ENCODE measurements at regions not wholly inside any gene's neighbourhood (a gene's known extent, or its start where the extent isn't known, plus 50 kb on each side); places are given as distances from the start of the nearest gene placed in this dataset.
"Not testable (repeated sequence)": the region's sequence is repeated elsewhere in the genome, so short reads cannot be mapped to it uniquely, and the experiment has no call there.

DNA sequence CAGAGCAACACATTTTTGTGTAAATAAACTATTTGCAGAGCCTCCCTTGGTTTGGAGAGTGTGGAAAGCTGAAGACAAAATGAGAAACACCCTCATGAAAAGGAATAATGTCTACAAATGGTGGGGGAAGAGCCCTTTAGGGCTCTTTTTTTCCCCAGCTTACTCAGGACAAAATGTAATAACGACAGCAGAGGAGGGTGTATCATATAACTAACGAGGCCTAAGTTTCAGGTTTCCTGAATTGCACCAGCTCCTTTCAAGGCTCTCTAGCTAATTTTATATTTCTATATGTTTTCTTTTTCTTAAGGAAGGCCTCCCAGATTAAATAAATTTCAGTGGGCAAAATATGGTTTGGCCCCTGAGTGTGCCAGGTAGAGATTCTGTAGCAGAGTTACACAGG lies 116.3 kb downstream of the FEM1C start:
- Mint-ChIP-seq H3K27me3 (ENCODE audit: unreplicated experiment) (no peaks in the 10 kb centered on the region), H3K36me3 (ENCODE audit: unreplicated experiment) (no peaks in the 10 kb centered on the region)

DNA sequence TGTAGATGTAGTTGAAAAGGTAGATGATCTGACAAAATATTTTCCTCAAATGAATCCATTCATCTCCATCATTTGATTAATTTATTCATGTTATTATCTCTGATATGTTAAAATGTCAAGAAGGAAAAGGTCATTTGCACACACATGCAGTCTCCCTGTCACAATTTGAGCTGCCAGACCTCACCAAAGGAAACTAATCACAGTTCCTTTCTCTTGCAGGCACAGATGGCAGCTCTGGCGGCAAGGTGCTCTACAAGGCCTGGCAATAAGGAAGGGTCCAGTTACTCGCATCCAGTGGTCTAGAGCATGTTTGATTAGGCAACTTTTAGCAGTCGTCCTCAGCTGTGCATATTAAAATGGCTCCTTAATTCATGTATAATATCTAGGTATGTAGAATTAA lies 120.1 kb downstream of the FEM1C start:
- Mint-ChIP-seq H3K9me3 (ENCODE audit: unreplicated experiment) (no peaks in the 10 kb centered on the region), H3K4me1 (ENCODE audit: low read depth, unreplicated experiment) (no peaks in the 10 kb centered on the region), H3K4me3 (ENCODE audit: unreplicated experiment) (no peak overlapping the region), H3K27ac (ENCODE audit: unreplicated experiment) (no peak overlapping the region), H3K27me3 (ENCODE audit: unreplicated experiment) (no peaks in the 10 kb centered on the region), H3K36me3 (ENCODE audit: unreplicated experiment) (no peaks in the 10 kb centered on the region)
- DNase-seq = no peak
- no peak for TF ChIP-seq CTCF (IDR thresholded peaks at IDR 0.05; ENCODE audit: partially characterized antibody, unreplicated experiment)

More for the DNA sequence above, 116.3 kb downstream of the FEM1C start:
- Mint-ChIP-seq H3K4me1 (ENCODE audit: low read depth, unreplicated experiment) (no peaks in the 10 kb centered on the region), H3K4me3 (ENCODE audit: unreplicated experiment) (no peak overlapping the region), H3K9me3 (ENCODE audit: unreplicated experiment) (no peaks in the 10 kb centered on the region), H3K27ac (ENCODE audit: unreplicated experiment) (no peak overlapping the region)
- no peak for DNase-seq
- TF ChIP-seq CTCF (IDR thresholded peaks at IDR 0.05; ENCODE audit: partially characterized antibody, unreplicated experiment) = no peak

GRCh38 chr5:115424030-115424429 lies 120.5 kb downstream of the FEM1C start:
- DNase-seq = no peak
- Mint-ChIP-seq H3K9me3 (ENCODE audit: unreplicated experiment) (no peaks in the 10 kb centered on the region), H3K27ac (ENCODE audit: unreplicated experiment) (no peak overlapping the region), H3K4me1 (ENCODE audit: low read depth, unreplicated experiment) (no peaks in the 10 kb centered on the region), H3K4me3 (ENCODE audit: unreplicated experiment) (no peak overlapping the region), H3K27me3 (ENCODE audit: unreplicated experiment) (no peaks in the 10 kb centered on the region), H3K36me3 (ENCODE audit: unreplicated experiment) (no peaks in the 10 kb centered on the region)
- no peak for TF ChIP-seq CTCF (IDR thresholded peaks at IDR 0.05; ENCODE audit: partially characterized antibody, unreplicated experiment)

DNA sequence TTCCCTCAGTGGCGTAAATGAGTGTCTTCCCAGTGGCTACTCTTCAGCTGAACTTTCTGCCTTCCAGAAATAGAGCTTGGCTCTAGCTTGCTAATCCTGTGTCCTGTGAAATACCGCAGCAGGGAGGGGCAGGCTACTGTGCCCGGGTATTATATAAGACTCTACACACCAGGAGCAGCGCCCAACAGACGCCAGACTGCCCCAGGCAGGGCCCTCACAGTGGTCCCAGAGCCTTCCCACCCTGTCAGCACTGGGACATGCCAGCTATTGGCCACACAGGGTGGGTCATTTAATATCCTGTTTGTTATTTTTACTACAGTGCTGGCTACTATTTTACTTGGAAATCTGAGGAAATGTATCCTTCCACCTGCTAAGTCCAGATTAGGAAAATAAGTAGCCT lies 121.0 kb downstream of the FEM1C start:
- Mint-ChIP-seq H3K27ac (ENCODE audit: unreplicated experiment) (no peak overlapping the region), H3K4me1 (ENCODE audit: low read depth, unreplicated experiment) (peaks cover 2% of the 10 kb centered on the region), H3K4me3 (ENCODE audit: unreplicated experiment) (no peak overlapping the region), H3K27me3 (ENCODE audit: unreplicated experiment) (no peaks in the 10 kb centered on the region), H3K9me3 (ENCODE audit: unreplicated experiment) (no peaks in the 10 kb centered on the region), H3K36me3 (ENCODE audit: unreplicated experiment) (no peaks in the 10 kb centered on the region)
- no peak for TF ChIP-seq CTCF (IDR thresholded peaks at IDR 0.05; ENCODE audit: partially characterized antibody, unreplicated experiment)
- no peak for DNase-seq

DNA sequence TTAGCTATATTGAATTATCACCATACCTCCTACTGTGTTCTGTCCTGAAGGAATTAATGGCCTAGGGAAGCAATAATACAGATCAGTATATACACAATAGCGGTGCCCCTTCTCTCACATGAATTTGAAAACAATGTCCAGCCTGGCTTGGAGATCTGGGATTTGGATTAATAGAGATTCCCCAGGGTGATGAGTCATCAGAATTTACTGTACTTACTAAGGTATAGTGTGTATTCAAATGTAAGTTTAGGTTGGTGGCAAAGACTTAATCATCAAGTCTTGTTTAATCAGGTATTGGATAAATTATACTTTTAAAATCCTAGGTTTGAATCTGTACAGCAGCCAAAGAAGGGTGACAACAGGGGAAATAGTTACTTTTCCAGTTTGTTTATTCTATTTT lies 121.5 kb downstream of the FEM1C start:
- TF ChIP-seq CTCF (IDR thresholded peaks at IDR 0.05; ENCODE audit: partially characterized antibody, unreplicated experiment) = no peak
- Mint-ChIP-seq H3K27ac (ENCODE audit: unreplicated experiment) (no peak overlapping the region), H3K9me3 (ENCODE audit: unreplicated experiment) (no peaks in the 10 kb centered on the region), H3K4me1 (ENCODE audit: low read depth, unreplicated experiment) (peaks cover 2% of the 10 kb centered on the region), H3K27me3 (ENCODE audit: unreplicated experiment) (no peaks in the 10 kb centered on the region), H3K36me3 (ENCODE audit: unreplicated experiment) (no peaks in the 10 kb centered on the region), H3K4me3 (ENCODE audit: unreplicated experiment) (no peak overlapping the region)
- no peak for DNase-seq

- not testable (repeated sequence) for H3K27me3 Mint-ChIP-seq (ENCODE audit: unreplicated experiment); DNase-seq; H3K9me3 Mint-ChIP-seq (ENCODE audit: unreplicated experiment); H3K27ac Mint-ChIP-seq (ENCODE audit: unreplicated experiment); H3K4me1 Mint-ChIP-seq (ENCODE audit: low read depth, unreplicated experiment); H3K36me3 Mint-ChIP-seq (ENCODE audit: unreplicated experiment); H3K4me3 Mint-ChIP-seq (ENCODE audit: unreplicated experiment)
These were observed 123.8 kb downstream of the FEM1C start for GRCh38 chr5:115420812-115421211.

Measured in glutamatergic neuron (in vitro differentiated cells).